ENCODE measurements at regions not wholly inside any gene's neighbourhood (a gene's known extent, or its start where the extent isn't known, plus 50 kb on each side); places are given as distances from the start of the nearest gene placed in this dataset.

DNA sequence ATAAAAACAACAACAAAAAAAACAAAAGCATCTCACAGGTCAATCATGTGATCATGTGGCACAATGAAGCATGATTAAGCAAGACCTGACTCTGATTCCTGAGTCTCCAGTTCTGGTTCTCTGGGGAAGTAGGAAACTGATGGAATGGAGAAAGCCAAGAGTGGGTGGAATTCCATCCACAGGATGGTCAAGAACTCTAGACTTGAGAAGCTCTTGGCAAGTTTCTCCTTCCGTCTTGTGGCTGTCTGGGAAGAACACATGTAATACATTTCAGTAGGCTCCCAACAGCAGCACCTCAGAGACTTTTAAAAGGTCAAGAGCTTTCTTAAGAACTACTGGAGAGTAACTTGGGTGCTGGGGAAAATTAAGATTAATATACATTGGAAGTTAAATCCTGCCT lies 78.6 kb upstream of the TSHZ3 start:
- DNase-seq (ENCODE audit: low spot score) (no peak), ATAC-seq (no peak)
- Mint-ChIP-seq H3K36me3 (no peaks in the 10 kb centered on the region), H3K9me3 (no peaks in the 10 kb centered on the region), H3K27ac (no peak overlapping the region), H3K27me3 (peaks cover 12 to 27% of the 10 kb centered on the region in 2 donors), H3K4me3 (no peak overlapping the region), H3K4me1 (ENCODE audit: low read depth in 2 of 2) (no peaks in the 10 kb centered on the region)

DNA sequence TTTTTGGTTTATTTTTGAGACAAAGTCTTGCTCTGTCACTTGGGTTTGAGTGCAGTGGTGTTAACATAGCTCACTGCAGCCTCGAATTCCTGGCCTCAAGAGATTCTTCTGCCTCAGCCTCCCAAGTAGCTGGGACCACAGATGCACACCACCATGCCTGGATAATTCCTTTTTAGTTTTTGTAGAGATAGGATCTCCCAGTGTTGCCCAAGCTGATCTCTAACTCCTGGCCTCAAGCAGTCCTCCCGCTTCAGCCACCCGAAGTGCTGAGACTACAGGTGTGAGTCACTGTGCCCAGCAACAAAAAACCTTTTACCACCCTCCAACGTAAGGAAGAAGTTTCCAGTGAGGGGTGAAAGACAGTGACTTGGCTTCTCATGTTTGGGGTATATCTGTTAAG lies 81.1 kb upstream of the TSHZ3 start:
- ATAC-seq = no peak
- peaks cover 12 to 29% of the 10 kb centered on the region in 2 donors for H3K27me3 Mint-ChIP-seq
- no peak overlapping the region for H3K4me3 Mint-ChIP-seq

DNA sequence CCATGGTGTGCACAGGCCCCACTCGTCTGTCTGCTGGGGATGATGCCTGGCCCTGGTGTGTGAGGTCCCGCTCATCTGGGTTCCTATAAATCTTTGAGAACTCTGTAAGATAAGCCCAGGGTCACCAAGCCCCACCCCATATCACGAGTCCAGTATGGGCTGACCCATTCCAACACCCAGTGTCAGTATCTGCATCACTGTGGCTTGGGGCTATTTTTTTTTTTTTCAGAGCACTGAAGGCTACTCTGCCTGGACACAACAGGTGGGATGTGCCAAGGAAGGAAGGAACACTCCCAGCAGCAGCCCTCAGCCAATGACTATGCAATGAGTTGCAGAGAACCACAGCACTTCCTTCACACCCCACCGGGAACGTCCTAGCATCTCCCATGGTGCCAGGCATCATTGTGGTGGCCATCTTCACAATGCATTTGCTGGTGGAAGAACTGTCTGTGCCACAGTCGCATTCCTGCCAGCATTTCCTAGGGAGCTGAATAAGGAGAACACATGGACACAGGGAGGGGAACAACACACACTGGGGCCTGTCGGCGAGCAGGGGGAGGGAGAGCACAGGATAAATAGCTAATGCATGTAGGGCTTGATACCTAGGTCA lies 83.1 kb upstream of the TSHZ3 start:
- DNase-seq (ENCODE audit: low spot score) (no peak), ATAC-seq (no peak)
- H3K9me3 Mint-ChIP-seq = no peaks in the 10 kb centered on the region
- no peaks in the 10 kb centered on the region for H3K36me3 Mint-ChIP-seq
- no peaks in the 10 kb centered on the region for H3K4me1 Mint-ChIP-seq (ENCODE audit: low read depth in 2 of 2)
- peaks cover 6 to 25% of the 10 kb centered on the region in 2 donors for H3K27me3 Mint-ChIP-seq
- no peak overlapping the region for H3K27ac Mint-ChIP-seq
- H3K4me3 Mint-ChIP-seq = no peak overlapping the region

More for the DNA sequence above, 81.1 kb upstream of the TSHZ3 start:
- no peak for DNase-seq (ENCODE audit: low spot score)
- no peaks in the 10 kb centered on the region for H3K9me3 Mint-ChIP-seq
- no peaks in the 10 kb centered on the region for H3K4me1 Mint-ChIP-seq (ENCODE audit: low read depth in 2 of 2)
- H3K27ac Mint-ChIP-seq = no peak overlapping the region
- H3K36me3 Mint-ChIP-seq = no peaks in the 10 kb centered on the region

DNA sequence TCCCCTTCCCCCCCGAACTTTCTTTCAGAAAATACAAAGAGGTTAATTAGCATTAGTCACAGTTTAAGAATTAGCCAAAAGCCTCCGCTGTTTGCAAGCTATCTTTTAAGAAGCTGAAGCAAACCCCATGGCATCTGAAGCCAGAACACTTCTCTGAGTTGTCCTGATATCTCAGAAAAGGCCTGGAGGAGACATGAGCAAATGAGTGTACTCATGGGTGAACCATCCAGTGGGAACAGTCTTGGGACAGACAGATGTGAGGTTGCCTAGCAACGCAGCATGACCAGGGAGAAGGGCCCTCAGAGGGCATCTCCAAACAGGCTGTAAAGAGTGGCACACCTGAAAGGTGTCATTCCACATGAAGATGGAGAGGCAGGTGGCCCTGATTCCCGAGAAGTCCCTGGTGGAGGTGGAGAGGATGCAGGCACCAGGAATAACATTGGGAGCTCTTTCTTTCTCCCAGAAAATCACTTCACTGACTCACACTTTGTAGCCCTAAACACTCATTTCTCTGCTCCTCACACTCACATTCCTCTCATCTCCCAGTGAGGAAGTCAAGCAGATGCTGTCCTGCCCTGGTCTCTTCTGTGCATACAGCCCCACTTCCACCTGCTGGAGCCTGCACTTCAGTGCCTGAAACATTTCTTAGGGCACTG lies 87.0 kb upstream of the TSHZ3 start:
- H3K36me3 Mint-ChIP-seq = no peaks in the 10 kb centered on the region
- H3K4me1 Mint-ChIP-seq (ENCODE audit: low read depth in 2 of 2) = no peaks in the 10 kb centered on the region
- H3K27ac Mint-ChIP-seq = no peak overlapping the region
- DNase-seq (ENCODE audit: low spot score) (no peak), ATAC-seq (no peak)
- peaks cover 3% of the 10 kb centered on the region for H3K9me3 Mint-ChIP-seq
- H3K4me3 Mint-ChIP-seq = no peak overlapping the region
- peaks cover 17 to 54% of the 10 kb centered on the region in 2 donors for H3K27me3 Mint-ChIP-seq

GRCh38 chr19:31438401-31439269 lies 89.4 kb upstream of the TSHZ3 start:
- Mint-ChIP-seq H3K27me3 (peaks cover 18 to 52% of the 10 kb centered on the region in 2 donors), H3K36me3 (no peaks in the 10 kb centered on the region), H3K9me3 (peaks cover 3% of the 10 kb centered on the region), H3K27ac (no peak overlapping the region), H3K4me3 (no peak overlapping the region), H3K4me1 (ENCODE audit: low read depth in 2 of 2) (no peaks in the 10 kb centered on the region)
- no peak for DNase-seq (ENCODE audit: low spot score)
- ATAC-seq = no peak

DNA sequence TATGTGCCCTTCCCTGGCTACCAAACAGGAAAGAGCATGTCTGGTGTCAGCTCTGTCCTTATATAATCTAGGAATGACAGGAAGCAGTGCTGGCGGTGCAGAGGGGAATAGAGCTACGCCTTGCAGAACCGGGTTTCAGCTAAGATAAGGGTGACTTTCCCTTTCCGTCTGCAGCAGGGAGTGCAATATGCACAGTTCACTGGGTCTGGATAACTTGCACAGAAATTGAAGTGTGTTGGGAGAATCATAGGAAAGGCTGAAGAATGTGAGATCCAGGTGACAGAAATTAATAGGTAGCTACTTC lies 90.0 kb upstream of the TSHZ3 start:
- no peak overlapping the region for H3K4me3 Mint-ChIP-seq
- H3K4me1 Mint-ChIP-seq (ENCODE audit: low read depth in 2 of 2) = no peaks in the 10 kb centered on the region
- ATAC-seq (no peak), DNase-seq (ENCODE audit: low spot score) (no peak)
- H3K27me3 Mint-ChIP-seq = peaks cover 18 to 50% of the 10 kb centered on the region in 2 donors
- no peak overlapping the region for H3K27ac Mint-ChIP-seq
- no peaks in the 10 kb centered on the region for H3K36me3 Mint-ChIP-seq
- peaks cover 3% of the 10 kb centered on the region for H3K9me3 Mint-ChIP-seq

DNA sequence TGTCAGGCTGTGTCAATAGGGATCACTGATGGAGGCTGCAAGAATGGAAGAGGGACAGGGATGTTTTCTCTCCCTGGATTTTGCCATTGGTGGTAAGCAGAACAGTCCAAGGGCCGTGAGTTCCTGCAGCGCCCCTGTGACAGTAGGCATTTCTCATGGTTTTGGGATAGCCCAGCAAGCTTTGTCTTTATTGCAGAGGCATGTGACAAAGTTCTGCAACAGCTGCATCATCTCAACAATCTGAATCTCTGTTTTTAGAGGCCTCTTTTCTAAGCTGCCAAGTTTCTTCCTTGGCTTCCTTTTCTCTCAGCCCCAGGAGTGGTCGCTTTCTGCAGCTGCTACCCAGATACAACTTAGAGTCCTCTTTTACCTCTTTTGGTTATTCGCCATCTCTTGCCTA lies 95.7 kb upstream of the TSHZ3 start:
- no peaks in the 10 kb centered on the region for H3K4me1 Mint-ChIP-seq (ENCODE audit: low read depth in 2 of 2)
- peaks cover 5% of the 10 kb centered on the region for H3K9me3 Mint-ChIP-seq
- peaks cover 12 to 25% of the 10 kb centered on the region in 2 donors for H3K27me3 Mint-ChIP-seq
- ATAC-seq = no peak
- peaks cover 6% of the 10 kb centered on the region for H3K36me3 Mint-ChIP-seq
- DNase-seq (ENCODE audit: low spot score) = no peak
- H3K4me3 Mint-ChIP-seq = no peak overlapping the region
- H3K27ac Mint-ChIP-seq = no peak overlapping the region

DNA sequence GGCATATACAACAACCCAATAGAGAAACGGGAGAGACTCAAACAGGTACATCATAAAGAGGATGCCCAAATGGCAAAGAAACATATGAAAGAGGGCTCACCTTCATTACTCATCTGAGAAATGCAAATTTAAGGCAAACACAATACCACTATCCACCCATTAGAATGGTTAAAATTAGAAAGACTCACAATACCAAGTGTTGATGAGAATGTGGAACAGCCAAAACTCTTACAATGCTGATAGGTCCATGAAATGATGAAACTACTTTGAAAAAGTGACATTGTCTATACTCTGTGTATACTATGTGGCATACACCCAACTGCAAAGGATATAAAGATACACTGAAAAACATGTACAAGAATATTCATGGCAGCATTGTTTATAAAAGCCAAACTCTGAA lies 96.2 kb upstream of the TSHZ3 start:
- Mint-ChIP-seq H3K36me3 (peaks cover 6% of the 10 kb centered on the region), H3K27me3 (peaks cover 14 to 25% of the 10 kb centered on the region in 2 donors), H3K4me3 (no peak overlapping the region), H3K27ac (no peak overlapping the region), H3K9me3 (peaks cover 5% of the 10 kb centered on the region), H3K4me1 (ENCODE audit: low read depth in 2 of 2) (no peaks in the 10 kb centered on the region)
- no peak for ATAC-seq
- DNase-seq (ENCODE audit: low spot score) = no peak

DNA sequence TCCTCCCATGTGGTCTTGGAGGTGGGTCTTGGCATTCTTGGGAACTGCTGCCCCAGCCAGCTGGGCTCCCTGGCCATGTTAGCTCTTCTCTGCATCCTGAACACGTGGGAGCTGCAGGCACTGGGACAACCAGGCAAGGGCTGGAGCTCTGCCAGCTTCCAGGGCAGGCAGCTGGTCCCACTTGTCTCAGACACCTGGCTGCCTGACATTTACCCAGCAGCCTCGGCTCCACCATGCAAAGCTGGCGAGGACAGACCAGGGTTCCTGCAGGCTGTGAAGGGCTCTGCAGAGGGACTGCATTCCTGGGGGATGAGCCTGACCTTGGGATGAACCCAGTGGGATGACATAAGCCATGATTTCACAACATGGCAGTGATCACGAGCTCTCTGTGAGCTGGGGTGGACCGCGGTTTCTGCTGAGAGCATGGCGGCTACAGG lies 99.0 kb upstream of the TSHZ3 start:
- Mint-ChIP-seq H3K27ac (no peak overlapping the region), H3K36me3 (peaks cover 6% of the 10 kb centered on the region), H3K9me3 (peaks cover 5% of the 10 kb centered on the region), H3K4me3 (no peak overlapping the region), H3K27me3 (peaks cover 21 to 27% of the 10 kb centered on the region in 2 donors), H3K4me1 (ENCODE audit: low read depth in 2 of 2) (no peaks in the 10 kb centered on the region)
- ATAC-seq (no peak), DNase-seq (ENCODE audit: low spot score) (no peak)

DNA sequence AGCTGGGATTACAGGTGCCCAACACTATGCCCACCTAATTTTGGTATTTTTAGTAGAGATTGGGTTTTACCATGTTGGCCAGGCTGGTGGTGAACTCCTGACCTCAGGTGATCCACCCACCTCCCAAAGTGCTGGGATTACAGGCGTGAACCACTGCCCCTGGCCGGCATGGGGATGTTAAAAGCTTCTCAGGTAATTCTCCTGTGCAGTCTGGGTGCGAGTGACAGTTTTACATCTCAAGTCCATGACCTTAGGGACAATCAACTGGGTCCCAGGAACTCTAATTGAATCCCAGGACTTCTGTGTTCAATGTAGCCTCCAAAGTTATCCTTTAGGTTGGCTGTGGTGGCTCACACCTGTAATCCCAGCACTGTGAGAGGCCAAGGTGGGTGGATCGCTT lies 100.1 kb upstream of the TSHZ3 start:
- Mint-ChIP-seq H3K4me1 (ENCODE audit: low read depth in 2 of 2) (no peaks in the 10 kb centered on the region), H3K27ac (no peak overlapping the region), H3K36me3 (peaks cover 6% of the 10 kb centered on the region), H3K27me3 (peaks cover 25 to 27% of the 10 kb centered on the region in 2 donors), H3K4me3 (no peak overlapping the region), H3K9me3 (peaks cover 5% of the 10 kb centered on the region)
- DNase-seq (ENCODE audit: low spot score) (no peak), ATAC-seq (no peak)

DNA sequence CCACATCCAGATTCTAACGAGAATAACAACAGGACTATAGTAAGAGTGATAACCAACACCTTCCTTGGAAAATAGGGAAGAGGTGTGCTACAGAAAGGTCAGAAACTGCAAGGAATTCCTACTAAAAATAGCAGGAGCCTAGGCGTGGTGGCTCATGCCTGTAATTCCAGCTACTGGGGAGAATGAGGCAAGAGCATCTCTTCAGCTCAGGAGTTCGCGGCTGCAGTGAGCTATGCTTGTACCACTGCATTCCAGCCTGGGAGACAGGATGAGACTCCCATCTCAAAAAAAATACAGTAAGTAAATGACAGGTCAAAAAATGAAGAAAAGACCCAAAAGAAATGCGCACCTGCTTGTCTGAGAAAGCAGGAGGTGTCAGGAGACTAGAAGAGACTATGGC lies 101.5 kb upstream of the TSHZ3 start:
- ATAC-seq = no peak
- no peaks in the 10 kb centered on the region for H3K4me1 Mint-ChIP-seq (ENCODE audit: low read depth in 2 of 2)
- no peak overlapping the region for H3K27ac Mint-ChIP-seq
- H3K36me3 Mint-ChIP-seq = no peaks in the 10 kb centered on the region
- H3K27me3 Mint-ChIP-seq = peaks cover 19 to 23% of the 10 kb centered on the region in 2 donors
- no peaks in the 10 kb centered on the region for H3K9me3 Mint-ChIP-seq
- no peak overlapping the region for H3K4me3 Mint-ChIP-seq
- no peak for DNase-seq (ENCODE audit: low spot score)

DNA sequence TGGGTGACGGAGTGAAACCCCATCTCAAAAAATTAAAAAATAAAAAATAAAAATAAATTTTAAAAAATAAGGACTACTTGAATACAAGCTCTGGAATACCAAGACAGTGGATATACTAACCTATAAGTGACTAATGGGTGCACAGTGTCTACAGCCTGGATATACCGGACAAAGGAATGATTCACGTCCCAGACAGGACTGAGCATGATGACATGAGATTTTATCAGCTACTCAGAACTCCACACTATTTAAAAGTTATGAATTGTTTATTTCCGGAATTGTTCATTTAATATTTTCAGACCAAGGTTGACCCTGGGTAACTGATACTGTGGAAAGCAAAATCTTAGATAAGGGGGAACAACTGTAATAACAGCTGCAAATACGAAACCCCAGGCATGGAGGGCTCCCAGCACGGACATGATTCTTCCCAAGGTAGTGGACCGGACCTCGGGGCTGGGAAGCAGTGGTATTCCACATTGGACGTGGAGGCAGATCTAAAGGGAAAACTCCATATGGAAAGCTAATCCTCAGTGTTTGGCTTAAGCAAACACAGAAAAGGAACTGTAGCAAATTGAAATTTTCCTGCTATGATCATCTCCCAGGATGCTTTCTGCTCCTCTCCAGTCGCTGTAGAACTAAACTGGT lies 102.6 kb upstream of the TSHZ3 start:
- Mint-ChIP-seq H3K36me3 (no peaks in the 10 kb centered on the region), H3K27ac (no peak overlapping the region), H3K27me3 (peaks cover 19 to 23% of the 10 kb centered on the region in 2 donors), H3K4me3 (no peak overlapping the region), H3K4me1 (ENCODE audit: low read depth in 2 of 2) (no peaks in the 10 kb centered on the region), H3K9me3 (no peaks in the 10 kb centered on the region)
- ATAC-seq = no peak
- DNase-seq (ENCODE audit: low spot score) = no peak

GRCh38 chr19:31459430-31459829 lies 110.2 kb upstream of the TSHZ3 start:
- Mint-ChIP-seq H3K36me3 (no peaks in the 10 kb centered on the region), H3K9me3 (no peaks in the 10 kb centered on the region), H3K27me3 (peaks cover 11 to 28% of the 10 kb centered on the region in 2 donors), H3K4me1 (ENCODE audit: low read depth in 2 of 2) (no peaks in the 10 kb centered on the region), H3K4me3 (no peak overlapping the region), H3K27ac (no peak overlapping the region)
- no peak for DNase-seq (ENCODE audit: low spot score)
- no peak for ATAC-seq

Data from natural killer cell treated with Interleukin-12 subunit alpha and Interleukin-12 subunit beta and Interleukin-15 and Interleukin-18, amount 100 ng/mL, for 72 hours (primary cell).